CD1c-positive myeloid dendritic cell (primary cell): ENCODE measurements at regions not wholly inside any gene's neighbourhood (a gene's known extent, or its start where the extent isn't known, plus 50 kb on each side); places are given as distances from the start of the nearest gene placed in this dataset.

Experiments
- DNase-seq: peaks from one replicate; pipeline ENCODE4 v3.0.0-alpha.2; 2016; ENCODE audit errors: extremely low spot score

DNA sequence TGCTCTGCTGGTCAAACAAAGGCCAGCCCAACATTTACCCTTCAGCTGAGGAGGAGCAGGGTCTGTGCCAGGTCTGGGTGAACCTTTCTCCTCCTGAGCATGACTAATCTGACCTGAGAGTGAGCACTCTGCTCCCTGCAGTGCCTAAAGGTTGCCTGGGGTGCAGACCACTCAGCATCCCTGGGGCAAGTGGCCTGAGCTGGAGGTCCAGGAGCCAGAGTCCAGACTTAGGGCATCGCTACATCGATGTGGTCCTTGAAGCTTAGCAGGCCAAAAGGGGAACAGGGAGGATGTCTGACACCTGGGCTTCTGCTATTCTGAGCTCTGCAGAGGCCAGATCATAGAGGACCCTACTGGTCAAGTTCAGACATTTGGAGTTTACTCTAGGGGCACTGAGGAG lies 119.1 kb downstream of the FAM43A start:
- no peak for DNase-seq

GRCh38 chr3:194805546-194805945 lies 119.9 kb downstream of the FAM43A start:
- DNase-seq: no peak

DNA sequence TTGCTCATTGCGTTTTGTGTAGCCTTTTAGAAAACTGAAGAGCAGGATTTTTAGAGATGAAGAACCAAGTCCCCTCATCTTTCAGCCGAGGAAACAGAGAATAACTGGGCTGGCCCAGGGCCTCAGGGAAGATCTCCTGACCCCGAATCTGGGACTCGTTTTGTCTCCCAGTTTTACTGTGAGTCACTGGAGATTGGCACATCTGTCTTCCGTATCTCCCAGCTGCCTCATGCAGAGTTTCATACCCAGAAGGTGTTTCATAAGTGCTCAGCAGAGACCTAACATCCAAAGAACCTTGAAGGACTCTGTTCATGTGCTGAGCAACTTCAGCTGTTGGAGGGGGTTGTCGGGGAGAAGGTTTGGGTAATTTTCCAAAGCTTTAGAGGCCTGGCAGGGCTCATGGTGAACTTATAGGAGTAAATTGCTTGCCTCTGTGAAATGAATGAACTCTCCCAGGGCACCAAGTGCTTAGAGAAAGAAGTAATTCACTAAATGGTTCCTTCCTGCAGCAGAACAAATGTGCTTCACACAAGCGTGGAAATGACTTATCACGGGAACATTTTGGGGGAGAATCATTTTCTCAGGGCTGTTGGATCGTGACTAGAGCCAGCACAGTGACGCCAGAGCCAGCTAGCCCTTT lies 121.4 kb downstream of the FAM43A start:
- DNase-seq: no peak

GRCh38 chr3:194808640-194809097 lies 123.0 kb downstream of the FAM43A start:
- DNase-seq: no peak

- no peak for DNase-seq
Measured at GRCh38 chr3:194809382-194809781, 123.7 kb downstream of the FAM43A start.

- DNase-seq: no peak
Measured at GRCh38 chr3:194810076-194810475, 124.4 kb downstream of the FAM43A start.

DNA sequence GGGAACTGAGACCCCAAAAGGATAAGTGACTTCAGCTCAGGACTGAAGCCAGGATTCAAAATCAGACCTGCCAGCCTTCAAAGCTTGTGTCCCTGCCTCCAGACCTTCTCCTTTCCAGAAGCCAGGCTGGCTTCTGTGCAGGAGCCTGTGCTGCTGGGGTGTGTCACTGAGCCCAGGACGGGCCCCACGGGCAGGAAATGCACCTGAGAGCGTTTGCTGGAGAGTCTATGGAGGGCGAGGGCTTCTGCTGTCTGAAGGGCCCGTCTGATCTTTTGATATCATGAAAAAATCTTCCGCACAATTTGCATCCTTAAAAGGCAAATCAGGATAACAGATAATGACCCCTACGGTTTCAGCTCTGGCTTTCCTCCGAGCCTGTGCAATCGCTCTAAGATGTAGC lies 125.4 kb downstream of the FAM43A start:
- no peak for DNase-seq

DNA sequence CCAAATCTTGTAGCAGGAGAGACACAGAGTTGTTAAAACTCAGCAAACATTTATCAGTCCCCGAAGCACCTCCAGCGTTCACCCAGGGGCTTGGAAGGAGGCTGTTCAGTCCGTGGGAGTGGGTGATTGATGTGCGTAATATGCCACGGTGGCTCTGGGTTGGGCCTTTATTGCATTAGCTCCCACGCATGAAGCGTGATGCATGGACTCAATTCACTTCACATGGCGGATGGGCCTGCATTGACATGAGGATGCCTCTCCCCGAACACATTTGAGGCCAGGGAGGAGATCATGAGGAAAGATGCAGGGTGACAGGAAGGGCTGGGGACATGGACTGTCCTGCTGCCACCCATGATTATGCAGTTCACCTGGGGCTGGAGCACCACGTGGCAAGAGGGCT lies 126.5 kb downstream of the FAM43A start:
- no peak for DNase-seq

DNA sequence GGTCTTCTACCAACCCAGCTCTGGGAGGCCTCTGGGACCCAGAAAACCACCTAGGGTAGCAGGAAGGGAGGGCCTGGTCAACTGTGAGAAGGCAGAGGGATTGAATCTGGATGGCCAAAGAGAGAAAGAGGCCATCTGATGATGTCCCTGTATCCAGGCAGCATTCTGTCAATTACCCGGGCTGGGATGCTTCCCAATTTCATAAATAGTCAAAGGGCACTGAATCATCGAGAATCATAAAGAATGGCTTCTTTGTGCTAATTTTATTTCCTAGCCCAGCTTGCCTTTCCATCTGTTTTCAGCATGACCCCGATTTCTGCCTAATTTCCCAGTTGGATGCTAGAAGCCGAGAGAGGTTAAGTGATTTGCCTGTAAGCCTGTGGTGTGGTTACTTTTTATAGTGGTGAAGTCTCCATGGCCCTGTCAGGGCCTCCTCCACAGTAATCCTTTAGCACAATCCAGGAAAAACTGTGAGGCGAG lies 129.2 kb downstream of the FAM43A start:
- DNase-seq: no peak

DNA sequence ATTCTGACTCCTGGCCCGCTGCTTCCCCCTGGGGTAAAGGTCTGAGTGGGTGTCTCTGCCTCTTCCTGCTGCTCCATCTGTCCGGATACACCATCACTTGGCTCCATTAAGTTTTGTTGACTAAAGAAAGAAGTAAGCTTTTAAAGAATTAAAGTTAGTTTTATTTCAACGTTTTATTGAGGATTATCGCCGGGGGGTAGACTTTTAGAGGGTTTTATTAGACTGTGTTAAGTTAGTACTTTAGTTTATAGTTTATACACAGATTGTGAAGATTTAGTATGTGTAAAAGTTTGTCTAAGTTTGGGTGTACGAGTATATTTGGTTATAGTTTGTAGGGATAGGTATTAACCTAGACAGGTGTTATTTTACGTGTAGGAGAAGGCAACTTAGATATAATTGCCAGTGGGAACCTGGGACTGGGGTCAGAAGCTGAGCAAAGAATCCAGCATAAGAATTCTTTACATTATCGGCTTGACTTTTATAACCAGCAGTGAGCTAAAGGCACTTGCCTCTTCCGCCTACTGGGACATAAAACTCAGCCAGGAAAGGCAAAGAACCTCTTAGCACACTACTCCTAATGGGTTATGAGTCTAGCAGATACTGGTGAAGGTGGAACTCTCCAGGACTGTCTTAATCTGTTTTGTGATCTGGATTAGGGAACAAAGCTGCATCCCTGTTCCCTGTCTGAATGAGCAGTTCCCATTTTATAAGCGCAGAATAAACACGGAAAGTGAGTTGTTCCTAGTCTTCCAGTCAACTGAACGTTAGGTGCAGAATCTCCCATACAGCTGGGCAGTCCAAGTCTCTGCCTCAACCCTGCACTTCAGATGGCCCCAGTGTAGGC lies 131.3 kb downstream of the FAM43A start:
- no peak for DNase-seq

DNA sequence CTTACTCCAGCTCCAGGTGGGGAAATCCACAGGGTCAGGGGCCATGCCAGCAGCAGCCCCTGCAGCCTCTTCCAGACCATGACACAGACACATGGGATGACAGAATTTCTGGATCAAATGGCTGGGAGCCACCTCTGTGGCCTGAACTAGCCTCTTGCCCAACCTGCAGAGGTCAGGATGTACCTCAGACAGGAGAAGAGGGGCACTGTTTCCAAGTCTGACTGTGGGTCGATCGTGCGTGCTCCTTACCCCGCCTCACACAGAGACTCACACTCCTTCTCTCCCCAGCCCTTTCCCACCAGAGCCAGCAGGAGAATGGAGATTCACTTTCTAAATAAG lies 131.9 kb downstream of the FAM43A start:
- no peak for DNase-seq

- no peak for DNase-seq
Measured at GRCh38 chr3:194817936-194818335, 132.3 kb downstream of the FAM43A start.

GRCh38 chr3:194824100-194824499 lies 138.4 kb downstream of the FAM43A start:
- DNase-seq: no peak

GRCh38 chr3:194824701-194825111 lies 139.0 kb downstream of the FAM43A start:
- DNase-seq: no peak

GRCh38 chr3:194826594-194826993 lies 140.9 kb downstream of the FAM43A start:
- DNase-seq: no peak

- DNase-seq: no peak
Measured at GRCh38 chr3:194827486-194827885, 141.8 kb downstream of the FAM43A start.

- DNase-seq: no peak
Measured at GRCh38 chr3:194828116-194828515, 142.4 kb downstream of the FAM43A start.

DNA sequence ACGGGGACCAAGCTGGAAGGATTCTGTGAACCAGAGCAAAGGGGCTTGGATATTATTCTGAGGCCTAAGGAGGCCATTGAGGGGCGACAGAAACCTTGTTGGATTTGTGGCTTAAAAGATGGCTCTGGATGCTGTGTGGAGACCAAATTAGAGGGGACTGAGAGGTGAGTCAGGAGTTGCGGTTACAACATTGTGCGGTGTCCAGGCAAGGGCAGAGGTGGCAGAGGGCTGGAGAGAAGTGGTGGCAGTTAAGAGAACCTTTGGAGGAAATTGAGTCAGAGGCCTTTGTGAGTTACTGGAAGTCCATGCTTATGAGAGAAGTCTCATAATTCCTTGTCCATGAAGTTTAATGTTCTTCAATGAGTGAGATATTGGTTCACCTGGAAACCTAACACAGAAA lies 143.2 kb downstream of the FAM43A start:
- no peak for DNase-seq

DNA sequence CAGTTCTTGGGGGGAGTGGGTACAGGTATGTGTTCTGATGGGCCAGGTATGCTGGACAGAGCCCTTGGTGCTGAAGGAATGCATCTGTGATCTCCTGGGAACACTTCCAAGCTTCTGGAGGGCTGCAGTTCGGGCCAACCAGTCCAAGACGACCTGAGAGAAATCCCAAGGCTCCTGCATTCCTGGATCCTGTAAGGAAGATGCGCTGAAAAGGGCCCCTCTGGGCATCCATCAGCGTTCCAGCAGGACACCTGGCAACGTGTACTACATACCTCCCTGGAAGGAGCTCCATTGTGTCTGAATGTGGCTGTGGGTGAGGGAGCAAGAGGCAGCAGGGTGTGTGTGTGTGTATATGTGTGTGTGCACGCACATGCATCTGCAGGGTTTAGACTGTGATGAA lies 144.7 kb downstream of the FAM43A start:
- no peak for DNase-seq

DNA sequence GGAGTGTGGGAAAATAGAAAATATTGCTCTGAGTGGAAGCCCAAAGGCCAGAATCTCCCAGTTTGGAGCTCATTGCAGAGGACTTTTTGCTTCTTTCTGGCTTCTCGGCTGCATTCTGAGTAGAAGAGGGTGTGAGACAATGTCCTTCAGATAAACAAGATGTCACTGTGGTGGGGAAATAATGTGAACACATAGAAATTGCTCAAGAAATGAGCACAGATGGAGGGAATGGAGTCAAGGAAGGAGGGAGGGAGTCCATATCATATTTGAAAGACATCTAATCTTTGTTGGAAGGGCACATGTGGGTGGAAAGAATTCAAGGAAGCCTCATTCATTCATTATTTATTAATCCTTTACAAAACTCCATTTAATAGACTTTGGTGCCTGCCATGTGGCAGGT lies 145.3 kb downstream of the FAM43A start:
- no peak for DNase-seq

- no peak for DNase-seq
Measured at GRCh38 chr3:194832346-194833104, 146.8 kb downstream of the FAM43A start.

GRCh38 chr3:194833114-194833910 lies 147.6 kb downstream of the FAM43A start:
- no peak for DNase-seq
